Endodermal cell (in vitro differentiated cells): ENCODE measurements at regions not wholly inside any gene's neighbourhood (a gene's known extent, or its start where the extent isn't known, plus 50 kb on each side); places are given as distances from the start of the nearest gene placed in this dataset.

ENCODE experiments used
- DNase-seq: peaks from one replicate; pipeline ENCODE4 v3.0.0-alpha.2; 2017
- H3K27ac ChIP-seq: 2 replicates; pipeline ENCODE4 v1.5.1; 2013; ENCODE audit warnings: mild to moderate bottlenecking, low read depth, low read length, moderate library complexity
- H3K27me3 ChIP-seq: 2 replicates; pipeline ENCODE4 v1.6.1; 2013; ENCODE audit warnings: mild to moderate bottlenecking, low read length, moderate library complexity; ENCODE audit not compliant: insufficient read depth, control insufficient read depth, poor library complexity, severe bottlenecking
- H3K36me3 ChIP-seq: 2 replicates; pipeline ENCODE4 v1.7.0; 2013; ENCODE audit warnings: mild to moderate bottlenecking, low read length, moderate library complexity; ENCODE audit not compliant: control insufficient read depth, insufficient read depth
- H3K4me1 ChIP-seq: one replicate; pipeline ENCODE4 v1.7.0; 2013; ENCODE audit warnings: low read length; ENCODE audit not compliant: control insufficient read depth, insufficient read depth
- H3K4me3 ChIP-seq: 2 replicates; pipeline ENCODE4 v1.5.1; 2013; ENCODE audit warnings: mild to moderate bottlenecking, low read length, moderate library complexity
- H3K9ac ChIP-seq: 2 replicates; pipeline ENCODE4 v1.6.1; 2013; ENCODE audit warnings: mild to moderate bottlenecking, low read length, moderate library complexity; ENCODE audit not compliant: poor library complexity, severe bottlenecking; ENCODE audit errors: extremely low read depth
- H3K9me3 ChIP-seq: 2 replicates; pipeline ENCODE4 v1.6.1; 2013; ENCODE audit warnings: mild to moderate bottlenecking, low read length, moderate library complexity; ENCODE audit not compliant: control insufficient read depth
- H3K27ac Mint-ChIP-seq: 2 replicates; pipeline ENCODE4 v1.8.0; 2020; ENCODE audit warnings: mixed read lengths
- H3K27me3 Mint-ChIP-seq: 2 replicates; pipeline ENCODE4 v1.8.0; 2021; ENCODE audit warnings: mild to moderate bottlenecking, mixed read lengths; ENCODE audit not compliant: insufficient read depth
- H3K36me3 Mint-ChIP-seq: 2 replicates; pipeline ENCODE4 v1.8.0; 2020; ENCODE audit warnings: low read depth, mixed read lengths
- H3K4me1 Mint-ChIP-seq: 2 replicates; pipeline ENCODE4 v1.8.0; 2020; ENCODE audit warnings: mixed read lengths
- H3K4me3 Mint-ChIP-seq: 2 replicates; pipeline ENCODE4 v1.8.0; 2020; ENCODE audit warnings: mild to moderate bottlenecking, moderate library complexity, mixed read lengths
- H3K9me3 Mint-ChIP-seq: 2 replicates; pipeline ENCODE4 v1.8.0; 2020; ENCODE audit warnings: mild to moderate bottlenecking, mixed read lengths
- CTCF ChIP-seq: fragments of 200-600 bp; sonication (generic); conservative IDR thresholded peaks from 2 replicates; pipeline ENCODE4 v1.5.0; 2021; ENCODE audit warnings: antibody characterized with exemption, mild to moderate bottlenecking
- WGBS, 2 experiments: methylation state at CpG; one replicate each; pipeline versions ENCODE4 v1.1.5 to v1.1.7; 2013; ENCODE audit warnings: missing lambda C conversion rate in 2 of 2, mixed read lengths in 1 of 2; ENCODE audit not compliant: insufficient coverage in 1 of 2, insufficient read length in 1 of 2; 5-methylcytosine and 5-hydroxymethylcytosine counted together

DNA sequence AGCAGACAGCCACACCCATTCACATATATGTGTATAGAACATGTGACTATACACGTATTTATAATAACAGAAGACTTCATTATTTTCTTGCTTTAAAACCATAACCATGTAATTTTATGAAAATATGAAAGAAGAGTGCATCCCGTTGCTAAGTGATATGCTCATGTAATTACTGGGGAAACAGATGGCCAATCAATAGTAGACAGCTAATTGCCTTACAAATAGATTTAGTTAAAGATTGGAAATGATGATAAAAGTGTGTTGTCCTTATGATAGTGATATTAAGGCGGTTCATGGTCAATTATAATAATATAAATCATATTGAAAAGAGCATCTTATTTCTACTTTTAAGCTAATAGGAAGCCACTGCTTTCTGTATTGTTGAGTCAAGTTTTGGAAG is 95.9 kb downstream of the RFC3 start:
- DNase-seq, result no peak
- Histone ChIP-seq H3K36me3 (no peaks in the 10 kb centered on the region), H3K4me3 (no peak overlapping the region), H3K4me1 (no peaks in the 10 kb centered on the region), H3K9me3 (no peaks in the 10 kb centered on the region), H3K27me3 (no peaks in the 10 kb centered on the region), H3K9ac (no peak overlapping the region), H3K27ac (no peak overlapping the region)
- Mint-ChIP-seq H3K4me3 (no peak overlapping the region), H3K27me3 (no peaks in the 10 kb centered on the region), H3K9me3 (no peaks in the 10 kb centered on the region), H3K4me1 (no peaks in the 10 kb centered on the region), H3K36me3 (no peaks in the 10 kb centered on the region), H3K27ac (no peak overlapping the region)
- WGBS, 2 experiments, result 93% methylated on average over 1 of the region's 3 CpGs; no CpG with 5 or more reads in 1 of the 2 experiments
- no peak for TF ChIP-seq CTCF

GRCh38 chr13:33917190-33917589 is 99.2 kb downstream of the RFC3 start:
- Histone ChIP-seq H3K9me3 (no peaks in the 10 kb centered on the region), H3K27ac (no peak overlapping the region), H3K9ac (no peak overlapping the region), H3K4me1 (no peaks in the 10 kb centered on the region), H3K36me3 (no peaks in the 10 kb centered on the region), H3K4me3 (no peak overlapping the region), H3K27me3 (no peaks in the 10 kb centered on the region)
- Mint-ChIP-seq H3K4me3 (no peak overlapping the region), H3K27me3 (no peaks in the 10 kb centered on the region), H3K27ac (no peak overlapping the region), H3K36me3 (no peaks in the 10 kb centered on the region), H3K4me1 (peaks cover 6% of the 10 kb centered on the region), H3K9me3 (no peaks in the 10 kb centered on the region)
- WGBS, 2 experiments, result 91 to 100% methylated on average over 4 of the region's 4 CpGs
- TF ChIP-seq CTCF, result no peak
- DNase-seq, result no peak

GRCh38 chr13:33918199-33918932 is 100.4 kb downstream of the RFC3 start:
- H3K4me3 Mint-ChIP-seq, result no peak overlapping the region
- H3K36me3 Mint-ChIP-seq, result no peaks in the 10 kb centered on the region
- H3K27me3 Mint-ChIP-seq, result no peaks in the 10 kb centered on the region
- peak overlapping the region; percentile 39 for H3K27ac ChIP-seq
- H3K9me3 Mint-ChIP-seq, result no peaks in the 10 kb centered on the region
- H3K9ac ChIP-seq, result no peak overlapping the region
- no peak for DNase-seq
- H3K27ac Mint-ChIP-seq, result no peak overlapping the region
- no peaks in the 10 kb centered on the region for H3K9me3 ChIP-seq
- H3K4me1 Mint-ChIP-seq, result peaks cover 6% of the 10 kb centered on the region
- H3K27me3 ChIP-seq, result no peaks in the 10 kb centered on the region
- no peaks in the 10 kb centered on the region for H3K36me3 ChIP-seq
- no peak overlapping the region for H3K4me3 ChIP-seq
- WGBS, 2 experiments, result 86 to 96% methylated on average over 7 of the region's 7 CpGs
- H3K4me1 ChIP-seq, result no peaks in the 10 kb centered on the region
- TF ChIP-seq CTCF, result no peak
